CD4-positive, alpha-beta T cell treated with Interleukin-17A for 1 hour (primary cell): ENCODE measurements at regions not wholly inside any gene's neighbourhood (a gene's known extent, or its start where the extent isn't known, plus 50 kb on each side); places are given as distances from the start of the nearest gene placed in this dataset.
"Not testable (repeated sequence)": the region's sequence is repeated elsewhere in the genome, so short reads cannot be mapped to it uniquely, and the experiment has no call there.

ENCODE experiments used
- DNase-seq: peaks from one replicate; pipeline ENCODE4 v3.0.0-alpha.2; 2020

- no peak for DNase-seq
Measured at GRCh38 chr4:181830404-181831035, 412.7 kb upstream of the TENM3 start.

DNA sequence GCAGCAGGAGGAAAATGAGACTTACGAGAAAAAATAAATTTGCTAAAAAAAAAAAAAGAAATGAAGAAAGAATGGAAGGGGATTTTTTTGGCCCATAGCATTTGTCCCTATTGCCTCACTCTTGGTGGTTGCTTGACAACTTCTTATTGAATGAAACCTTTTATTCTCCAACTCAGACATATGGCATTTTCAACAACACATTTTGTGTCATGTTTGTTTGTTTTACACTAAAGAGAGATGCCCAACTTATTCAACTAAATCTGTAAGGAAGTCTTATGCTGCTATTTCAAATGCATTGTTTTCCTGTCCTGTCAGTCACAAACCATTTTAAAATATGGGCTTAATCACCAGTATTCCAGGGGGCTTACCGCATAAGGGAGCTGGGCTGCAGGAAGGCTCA, 409.1 kb upstream of the TENM3 start:
- DNase-seq: no peak

DNA sequence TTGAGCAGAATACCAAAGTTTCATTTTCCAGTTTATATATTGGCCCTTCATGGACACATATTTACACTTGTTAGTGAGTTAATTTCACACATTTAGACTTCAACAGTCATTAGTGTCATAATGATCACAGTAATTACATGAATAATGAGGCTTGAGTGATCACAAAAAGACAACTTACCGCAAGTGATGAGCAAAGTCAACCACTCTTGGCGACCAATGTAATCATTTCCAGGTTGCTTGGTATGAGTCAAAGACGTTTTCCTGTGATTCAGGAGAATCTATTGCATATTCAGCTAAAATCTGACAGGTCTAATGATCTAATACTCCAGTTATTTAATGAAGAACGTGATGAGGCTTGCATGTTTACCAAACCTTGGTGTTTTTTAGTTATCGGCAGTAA, 407.9 kb upstream of the TENM3 start:
- no peak for DNase-seq

- no peak for DNase-seq
Measured at GRCh38 chr4:181838253-181838652, 404.9 kb upstream of the TENM3 start.

DNA sequence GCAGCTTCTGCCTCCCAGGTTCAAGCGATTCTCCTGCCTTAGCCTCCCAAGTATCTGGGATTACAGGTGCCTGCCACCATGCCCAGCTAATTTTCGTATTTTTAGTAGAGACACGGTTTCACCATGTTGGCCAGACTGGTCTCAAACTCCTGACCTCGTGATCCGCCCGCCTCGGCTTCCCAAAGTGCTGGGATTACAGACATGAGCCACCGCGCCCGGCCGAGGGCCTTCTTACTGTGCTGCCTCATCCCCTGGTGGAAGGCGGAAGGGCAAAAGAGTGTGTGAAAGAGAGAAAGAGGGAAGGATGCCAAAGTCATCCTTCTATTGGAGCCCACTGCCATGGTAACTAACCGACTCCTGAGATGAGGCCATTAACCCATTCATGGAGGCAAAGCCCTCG, 399.4 kb upstream of the TENM3 start:
- DNase-seq: not testable (repeated sequence)

- DNase-seq: no peak
Measured at GRCh38 chr4:181845617-181846016, 397.6 kb upstream of the TENM3 start.

DNA sequence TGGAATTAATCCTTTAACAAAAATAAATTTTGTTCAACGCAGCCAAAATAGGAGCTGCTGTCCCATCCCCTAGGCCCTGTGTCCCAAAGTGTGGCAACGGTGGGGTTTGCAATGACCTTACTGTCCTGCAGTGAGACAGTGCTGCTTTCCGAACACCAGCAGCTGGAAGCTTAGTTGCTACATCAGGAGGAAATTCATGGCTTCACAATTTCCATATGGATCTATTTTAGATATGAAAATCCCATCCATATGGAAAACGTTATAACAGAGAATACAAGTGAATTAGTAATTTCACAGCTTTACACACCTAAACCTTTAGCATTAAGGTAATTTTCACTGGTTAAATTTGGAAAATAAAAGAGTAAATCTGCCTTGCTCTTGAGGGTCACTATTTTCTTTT, 396.3 kb upstream of the TENM3 start:
- no peak for DNase-seq

GRCh38 chr4:181848357-181848756, 394.8 kb upstream of the TENM3 start:
- DNase-seq: no peak

DNA sequence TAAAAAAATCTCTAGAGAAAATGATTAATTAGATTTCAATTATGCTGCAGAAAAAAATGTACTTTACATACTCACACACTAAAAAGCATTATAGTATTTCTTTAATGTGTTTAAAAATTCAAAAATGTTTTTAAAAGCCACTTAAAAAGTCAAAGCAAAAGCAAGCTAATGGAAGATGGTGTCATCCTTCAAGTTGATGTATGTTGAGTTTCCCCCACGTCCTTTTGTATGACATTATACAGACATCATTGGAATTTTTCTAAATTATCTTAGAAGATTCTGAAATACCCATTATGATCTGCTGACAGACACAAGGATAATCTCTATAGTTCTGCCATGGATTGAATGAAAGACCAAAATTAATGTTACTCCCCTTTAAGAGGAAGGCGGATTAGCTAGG, 393.7 kb upstream of the TENM3 start:
- no peak for DNase-seq

DNA sequence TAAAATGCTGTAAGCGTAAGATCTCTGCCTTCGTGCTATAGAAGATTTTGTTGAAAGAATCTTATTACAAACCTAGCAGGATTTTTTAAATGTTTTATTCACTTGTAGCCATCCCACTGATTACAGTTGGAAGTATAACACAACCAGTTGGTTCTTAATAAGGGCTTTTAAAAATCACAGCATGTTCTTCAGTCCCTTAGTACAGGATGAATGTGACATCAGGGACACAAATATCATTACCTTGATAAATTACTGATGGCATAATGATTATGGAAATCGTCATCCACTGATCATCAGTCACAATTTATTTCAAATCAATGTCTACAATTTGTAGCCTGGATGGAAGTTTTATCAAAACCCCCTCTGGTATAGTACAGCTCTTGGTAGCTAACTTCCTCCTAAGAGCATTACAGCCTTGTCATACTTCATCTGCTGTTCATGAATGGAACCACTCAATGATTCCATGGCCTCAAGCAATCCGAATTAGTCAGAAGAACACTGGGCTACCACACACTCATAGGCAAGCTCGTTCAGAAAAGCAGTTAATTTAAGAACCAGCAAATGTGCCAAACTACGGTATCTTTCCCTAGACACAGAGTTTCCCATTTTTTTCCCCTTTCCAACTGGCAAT, 389.2 kb upstream of the TENM3 start:
- no peak for DNase-seq

DNA sequence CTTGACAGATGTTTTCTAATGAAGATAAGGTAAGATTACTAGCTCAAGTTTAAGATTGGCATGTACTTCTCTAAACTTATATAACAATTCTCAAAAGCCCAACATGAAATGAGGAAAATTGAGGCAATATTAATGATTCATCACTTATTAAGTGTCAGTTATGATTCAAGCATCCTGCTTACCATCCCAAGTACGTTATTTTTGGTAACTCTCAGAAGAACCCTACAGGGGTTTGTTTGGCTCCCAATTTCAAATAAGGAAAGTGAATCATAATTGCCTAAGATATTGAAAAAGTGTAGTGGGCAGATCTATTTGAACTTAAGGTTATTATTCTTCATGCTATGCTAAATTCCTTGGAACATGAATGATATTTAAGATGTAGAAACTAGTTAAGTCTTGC, 387.9 kb upstream of the TENM3 start:
- DNase-seq: no peak

DNA sequence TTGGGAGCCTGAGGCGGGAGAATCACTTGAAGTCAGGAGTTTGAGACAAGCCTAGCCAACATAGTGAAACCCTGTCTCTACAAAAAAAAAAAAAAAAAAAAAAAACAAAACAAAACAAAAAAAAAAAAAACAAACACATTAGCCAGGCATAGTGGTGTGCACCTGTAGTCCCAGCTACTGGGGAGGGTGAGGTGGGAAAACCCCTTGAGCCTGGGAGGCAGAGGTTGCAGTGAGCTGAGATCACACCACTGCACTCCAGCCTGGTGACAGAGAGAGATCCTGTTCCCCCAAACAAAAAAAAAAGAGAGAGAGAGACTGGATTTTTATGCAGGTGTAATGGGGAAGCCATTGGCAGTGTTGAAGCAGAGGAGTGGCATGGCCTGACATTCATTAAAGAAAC, 385.7 kb upstream of the TENM3 start:
- DNase-seq: not testable (repeated sequence)

DNA sequence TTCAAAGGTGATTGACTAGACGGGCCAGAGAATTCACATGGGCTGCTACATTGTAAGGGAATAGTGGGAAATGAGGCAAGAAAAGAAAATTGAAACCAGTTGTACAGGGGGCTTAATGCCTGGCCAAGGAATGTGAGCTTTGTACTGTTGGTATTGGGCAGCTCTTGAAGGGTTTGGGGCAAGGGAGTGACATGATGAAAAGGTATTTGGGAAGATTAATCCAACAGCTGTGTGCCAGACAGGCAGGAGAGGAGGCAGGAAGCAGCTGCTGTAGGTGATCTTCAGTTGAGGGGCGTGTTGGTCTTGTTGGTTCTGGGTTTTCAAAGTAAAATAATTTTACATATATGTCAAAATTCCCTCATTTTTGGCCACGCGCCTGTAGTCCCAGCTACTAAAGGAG, 384.5 kb upstream of the TENM3 start:
- no peak for DNase-seq

DNA sequence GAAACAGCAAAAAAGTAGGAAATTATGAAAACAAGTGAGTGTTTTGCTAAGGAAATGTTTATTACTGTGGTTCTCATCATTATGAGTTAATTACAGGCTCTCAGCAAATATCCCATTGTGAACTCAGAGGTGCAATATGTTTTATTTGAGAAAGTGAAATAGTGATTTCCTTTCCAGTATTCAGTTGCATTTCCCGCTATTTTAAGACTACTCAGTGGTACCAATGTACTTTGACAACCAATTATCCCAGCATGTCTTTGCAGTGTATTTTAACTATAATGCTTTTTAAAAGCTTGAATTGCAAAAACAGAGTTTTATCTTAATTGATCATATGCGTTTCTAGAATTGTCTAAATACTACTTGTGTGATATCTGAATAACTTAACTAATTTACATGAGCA, 383.8 kb upstream of the TENM3 start:
- no peak for DNase-seq

DNA sequence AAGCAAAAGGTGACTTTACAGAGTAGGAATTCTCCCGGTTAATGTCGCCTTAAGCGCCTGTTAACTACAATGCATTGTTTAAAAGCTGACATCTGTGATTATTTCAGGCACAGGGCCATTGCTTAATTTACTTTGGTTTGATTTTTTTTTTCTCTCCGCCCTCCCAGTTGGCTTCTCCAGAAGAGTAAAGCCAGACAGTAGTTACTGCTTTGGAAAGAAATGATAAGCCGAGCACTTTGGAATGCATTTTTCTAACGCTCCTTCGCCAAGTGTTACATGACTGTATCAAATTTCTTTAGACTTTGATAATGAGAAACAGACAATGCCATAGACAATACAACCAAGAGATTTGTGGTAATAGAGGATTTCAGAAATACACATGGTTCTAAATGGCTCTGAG, 383.0 kb upstream of the TENM3 start:
- DNase-seq: no peak

DNA sequence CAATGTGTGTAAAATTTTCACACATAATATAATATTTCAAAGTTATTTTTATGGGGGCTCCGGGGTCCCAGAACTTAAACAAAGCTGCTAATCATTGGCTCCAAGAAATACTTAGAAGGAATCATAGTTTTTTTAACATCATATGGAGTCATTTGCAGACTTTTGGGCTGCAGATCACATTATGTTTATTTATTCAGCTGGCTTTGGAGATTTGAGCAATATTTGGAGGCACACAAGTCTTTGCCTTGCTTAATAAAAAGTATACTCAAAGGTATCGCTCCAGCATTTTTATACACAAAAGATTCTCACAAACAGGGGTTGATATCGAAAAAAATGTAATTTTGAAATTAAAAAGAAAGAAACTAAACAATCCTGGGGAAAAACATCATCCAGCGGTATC, 382.5 kb upstream of the TENM3 start:
- DNase-seq: no peak

DNA sequence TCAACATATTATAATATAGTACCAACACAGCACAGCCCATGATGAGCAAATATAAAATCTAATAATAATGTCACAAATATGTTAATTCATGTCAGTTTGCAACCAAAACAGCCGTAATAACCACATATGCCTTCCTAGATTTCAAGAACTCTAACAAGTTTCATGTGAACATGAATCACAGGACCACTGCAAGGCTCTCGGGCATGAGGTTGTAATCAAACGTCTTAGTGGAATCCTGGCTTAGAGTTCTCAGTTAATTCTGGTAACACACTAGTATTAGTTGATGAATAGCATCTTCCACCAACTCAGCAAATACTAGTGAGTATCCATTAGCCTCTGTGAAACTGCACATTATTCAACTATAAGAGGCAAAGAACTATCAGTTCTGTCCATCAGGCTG, 379.3 kb upstream of the TENM3 start:
- no peak for DNase-seq

DNA sequence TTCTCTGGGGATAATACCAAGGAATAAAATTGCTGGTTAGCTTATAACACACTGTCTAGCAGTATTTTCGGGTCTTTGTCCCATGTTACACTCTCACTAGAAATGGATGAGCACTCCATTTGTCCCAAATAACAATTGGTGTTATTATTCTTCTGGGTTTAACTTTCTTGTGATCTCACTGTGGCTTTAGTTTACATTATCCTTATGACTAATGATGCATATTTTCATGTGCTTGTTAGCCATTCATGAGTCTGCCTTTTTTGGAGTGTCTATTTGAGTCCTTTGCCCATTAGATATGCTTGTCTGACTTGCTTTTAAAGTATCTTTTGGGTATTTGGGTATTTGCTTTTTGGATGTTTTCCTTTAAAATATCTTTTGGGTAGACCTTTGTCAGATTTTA, 372.9 kb upstream of the TENM3 start:
- DNase-seq: no peak

DNA sequence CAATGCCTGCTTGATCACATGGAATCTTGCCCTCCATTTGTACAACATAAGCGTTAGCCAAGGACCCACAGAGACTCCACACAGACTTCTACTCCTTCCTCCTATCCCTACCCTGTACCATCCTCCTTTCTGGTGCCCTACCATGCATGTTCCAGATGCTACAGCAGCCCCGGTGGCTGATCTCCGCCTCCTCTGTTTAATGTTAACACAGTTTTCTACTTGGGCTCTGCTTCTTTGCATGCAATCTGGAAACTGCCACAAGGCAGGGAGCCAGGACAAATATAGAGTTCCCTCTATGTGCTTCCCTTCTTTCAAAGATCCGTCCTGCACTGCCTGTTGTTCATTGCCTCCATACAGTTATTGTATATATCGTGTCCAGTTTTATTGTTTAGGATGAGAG, 368.6 kb upstream of the TENM3 start:
- no peak for DNase-seq

GRCh38 chr4:181877329-181877848, 365.8 kb upstream of the TENM3 start:
- no peak for DNase-seq

GRCh38 chr4:181890031-181890430, 353.2 kb upstream of the TENM3 start:
- DNase-seq: no peak

- DNase-seq: no peak
Measured at GRCh38 chr4:181890911-181891310, 352.3 kb upstream of the TENM3 start.

DNA sequence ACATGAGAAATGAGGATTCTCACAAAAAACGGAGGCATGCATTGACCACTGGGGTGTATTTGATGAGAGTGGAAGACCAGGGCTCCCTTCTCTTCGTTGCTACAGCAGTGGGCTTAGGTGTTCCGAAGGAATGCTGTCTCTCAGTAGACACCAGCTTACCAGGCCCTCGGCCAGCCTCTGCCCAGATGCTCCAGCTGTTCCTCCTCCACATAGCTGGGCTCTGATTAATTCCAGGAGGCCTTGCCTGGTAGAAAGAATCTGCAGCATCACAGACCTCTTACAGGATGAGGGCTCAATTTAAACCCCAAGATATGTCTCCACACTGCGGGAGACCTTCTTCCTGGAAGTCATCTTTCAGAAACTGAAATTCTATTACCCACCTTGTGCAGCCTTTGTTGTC, 346.6 kb upstream of the TENM3 start:
- no peak for DNase-seq

- DNase-seq: no peak
Measured at GRCh38 chr4:181897935-181898334, 345.3 kb upstream of the TENM3 start.

GRCh38 chr4:181902404-181902803, 340.8 kb upstream of the TENM3 start:
- not testable (repeated sequence) for DNase-seq
